GM21526 (cell line): ENCODE measurements at regions not wholly inside any gene's neighbourhood (a gene's known extent, or its start where the extent isn't known, plus 50 kb on each side); places are given as distances from the start of the nearest gene placed in this dataset.

ENCODE experiments used
- ATAC-seq: cut with Tn5 transposase; IDR thresholded peaks from one replicate; pipeline ENCODE4 v1.9.1; 2021; ENCODE audit warnings: moderate library complexity; ENCODE audit not compliant: unreplicated experiment, low FRiP score

DNA sequence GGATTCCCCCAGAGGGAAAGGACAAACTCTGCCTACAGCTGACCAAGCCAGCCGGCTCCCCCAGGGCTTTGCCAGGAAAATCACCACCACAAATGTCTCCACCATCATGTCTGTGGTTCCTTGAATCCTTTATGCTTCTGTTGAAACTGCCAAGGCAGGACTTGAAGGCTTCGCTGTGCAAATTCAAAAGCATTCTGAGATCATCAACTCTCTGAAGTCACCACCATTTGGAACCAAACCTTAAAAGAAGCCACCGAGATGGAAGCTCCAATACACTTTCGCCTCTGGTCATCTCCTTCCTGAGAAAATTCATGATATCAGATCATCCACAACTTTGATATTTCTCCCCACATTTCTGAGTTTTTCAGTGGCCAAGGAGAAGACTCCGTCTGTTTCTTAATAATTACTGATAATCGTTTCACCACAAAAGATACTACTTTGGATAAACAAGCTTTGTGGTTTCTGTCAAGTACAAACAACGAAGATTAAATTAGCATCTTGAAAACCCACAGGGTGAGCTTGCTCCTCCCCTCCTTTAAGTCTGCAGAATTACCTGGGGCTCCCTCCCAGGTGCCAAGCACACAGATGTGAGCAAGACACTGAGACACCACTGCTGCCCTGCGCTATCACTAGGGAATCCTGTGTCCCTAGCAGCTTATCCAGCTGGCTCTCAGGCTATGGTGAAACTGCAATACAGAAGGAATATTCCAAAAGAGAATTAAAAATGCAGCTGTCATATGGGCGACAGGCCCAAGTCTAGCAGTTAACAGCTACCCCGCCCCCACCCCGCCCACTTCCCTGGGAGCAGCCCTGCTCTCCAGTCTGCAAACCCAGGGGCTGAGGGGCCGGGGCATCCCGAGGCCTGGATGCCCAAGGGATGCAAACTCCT lies 125.0 kb upstream of the TBL1X start:
- no peak for ATAC-seq

DNA sequence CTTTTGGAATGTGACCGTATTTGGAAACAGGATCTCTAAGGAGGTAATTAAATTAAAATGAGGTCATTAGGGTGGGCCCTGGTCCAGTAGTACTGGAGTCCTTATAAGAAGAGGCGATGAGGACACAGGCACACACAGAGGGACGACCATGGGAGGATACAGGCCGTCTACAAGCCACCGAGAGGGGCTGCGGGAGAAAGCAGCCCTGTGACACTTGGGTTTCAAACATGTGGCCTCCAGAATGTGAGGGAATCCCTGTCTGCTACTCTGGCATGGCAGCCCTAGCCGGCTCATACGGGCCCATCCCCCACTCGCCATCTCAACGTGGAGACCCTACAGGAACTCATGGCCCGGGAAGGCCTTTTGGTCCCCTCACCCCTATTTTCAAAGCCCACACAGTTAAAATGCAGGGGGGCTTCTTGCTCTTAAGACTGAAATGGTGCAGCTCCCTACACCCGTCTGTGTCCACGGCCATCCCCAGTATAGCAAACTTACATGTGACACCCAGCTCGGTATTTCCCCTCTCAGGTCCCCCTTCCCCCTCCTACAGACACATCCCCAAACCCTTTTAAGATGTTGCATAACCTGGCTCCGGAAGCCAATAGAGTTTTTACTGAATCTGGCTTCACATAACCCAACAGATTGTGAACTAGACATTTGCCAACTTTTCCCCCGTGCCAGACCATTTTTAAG lies 124.1 kb upstream of the TBL1X start:
- peak; percentile 42 for ATAC-seq

DNA sequence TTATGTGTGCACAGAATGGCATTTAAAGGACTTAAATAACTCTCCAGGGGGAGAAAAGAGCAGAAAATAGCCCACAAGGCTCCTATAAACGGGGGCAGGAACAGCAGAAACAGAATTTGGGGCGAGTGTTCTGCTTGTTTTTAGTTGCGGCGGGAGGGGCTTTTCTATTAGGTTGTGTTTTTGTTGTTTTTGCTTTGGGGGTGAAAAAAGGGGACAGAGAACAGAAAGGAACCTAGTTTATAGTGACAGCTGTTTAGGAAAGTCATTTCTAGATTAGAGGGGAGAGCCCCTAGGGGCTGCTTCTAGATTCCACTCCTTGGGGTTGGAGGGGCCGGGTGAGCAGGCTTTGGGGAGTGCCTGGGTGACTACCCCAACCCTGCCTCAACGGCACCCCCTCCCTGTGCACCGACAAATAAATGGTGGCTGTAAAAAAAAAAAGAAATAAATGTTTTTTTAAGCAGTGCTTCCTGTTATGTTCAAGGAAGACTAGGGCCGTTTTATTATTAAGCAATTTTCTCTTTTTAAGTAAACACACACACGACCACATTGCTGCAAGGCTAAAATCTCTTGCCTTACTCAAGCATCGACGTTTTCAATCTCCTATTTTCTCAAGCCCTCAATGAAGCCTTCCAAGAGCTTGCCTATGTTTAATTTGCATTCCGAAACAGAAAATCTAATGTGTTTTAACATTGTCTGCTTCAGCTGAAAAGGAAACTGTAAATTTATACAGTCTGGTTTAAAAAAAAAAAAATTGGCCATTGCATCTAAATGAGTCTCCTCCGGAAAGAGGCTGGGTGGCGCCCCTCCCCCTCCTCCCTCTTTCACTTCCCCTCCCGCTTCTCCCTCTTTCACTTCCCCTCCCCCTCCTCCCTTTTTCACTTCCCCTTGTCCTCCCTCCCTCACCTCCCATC lies 123.3 kb upstream of the TBL1X start:
- peak; percentile 76 for ATAC-seq

DNA sequence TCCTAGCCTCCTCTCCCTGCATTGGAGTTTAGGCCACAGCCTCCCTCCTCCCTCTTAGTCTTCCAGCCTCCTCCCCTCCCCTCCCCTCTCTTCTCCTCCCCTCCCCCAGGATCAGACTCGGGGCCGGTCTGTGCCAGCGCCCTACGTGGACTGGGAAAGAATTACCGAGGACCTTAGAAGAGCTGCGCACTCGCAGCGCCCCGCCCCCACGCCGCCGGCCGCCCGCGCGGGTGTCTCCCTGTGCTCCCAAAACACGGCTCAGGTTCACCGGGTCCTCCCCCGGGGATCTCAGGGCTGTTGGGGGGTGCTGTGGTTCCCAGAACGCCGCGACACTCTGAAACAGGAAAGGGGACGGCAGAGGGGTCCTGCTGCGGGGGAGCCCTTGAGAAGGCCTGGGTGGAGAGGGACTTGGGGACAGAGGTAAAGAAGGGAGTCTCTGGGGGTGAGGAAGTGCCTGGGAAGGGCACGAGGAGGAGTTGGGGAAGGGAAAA lies 122.3 kb upstream of the TBL1X start:
- no peak for ATAC-seq

DNA sequence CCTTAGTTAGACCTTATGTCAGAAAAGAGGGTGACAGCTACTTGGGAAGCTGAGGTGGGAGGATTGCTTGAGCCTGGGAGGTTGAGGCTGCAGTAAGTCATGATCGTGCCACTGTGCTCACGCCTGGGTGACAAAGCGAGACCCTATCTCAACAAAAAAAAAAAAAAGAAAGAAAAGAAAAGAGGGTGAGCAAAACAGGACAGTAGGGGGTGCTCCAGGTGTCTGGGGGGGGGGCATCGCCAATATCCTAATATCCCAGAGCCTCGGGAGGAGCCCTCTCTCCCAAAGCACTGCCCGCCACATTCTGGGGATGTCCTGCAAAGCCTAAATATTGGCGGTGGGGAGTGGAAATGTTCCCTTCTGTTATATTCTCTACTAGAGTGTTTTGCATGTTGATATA lies 120.9 kb upstream of the TBL1X start:
- ATAC-seq = no peak

DNA sequence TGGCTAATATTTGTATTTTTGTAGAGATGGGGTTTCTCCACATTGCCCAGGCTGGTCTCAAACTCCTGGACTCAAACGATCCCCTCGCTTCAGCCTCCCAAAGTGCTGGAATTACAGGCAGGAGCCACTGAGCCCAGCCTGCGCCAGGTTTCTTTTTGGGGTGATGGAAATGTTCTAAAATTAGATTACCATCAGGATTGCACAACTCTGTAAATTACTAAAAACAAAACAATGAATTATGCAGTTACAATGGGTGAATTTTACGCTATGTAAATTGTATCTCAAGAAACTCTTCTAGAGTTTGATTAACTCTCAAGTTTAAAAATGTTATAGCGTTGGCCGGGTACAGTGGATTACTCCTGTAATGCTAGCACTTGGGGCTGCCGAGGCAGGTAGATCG lies 118.9 kb upstream of the TBL1X start:
- no peak for ATAC-seq

DNA sequence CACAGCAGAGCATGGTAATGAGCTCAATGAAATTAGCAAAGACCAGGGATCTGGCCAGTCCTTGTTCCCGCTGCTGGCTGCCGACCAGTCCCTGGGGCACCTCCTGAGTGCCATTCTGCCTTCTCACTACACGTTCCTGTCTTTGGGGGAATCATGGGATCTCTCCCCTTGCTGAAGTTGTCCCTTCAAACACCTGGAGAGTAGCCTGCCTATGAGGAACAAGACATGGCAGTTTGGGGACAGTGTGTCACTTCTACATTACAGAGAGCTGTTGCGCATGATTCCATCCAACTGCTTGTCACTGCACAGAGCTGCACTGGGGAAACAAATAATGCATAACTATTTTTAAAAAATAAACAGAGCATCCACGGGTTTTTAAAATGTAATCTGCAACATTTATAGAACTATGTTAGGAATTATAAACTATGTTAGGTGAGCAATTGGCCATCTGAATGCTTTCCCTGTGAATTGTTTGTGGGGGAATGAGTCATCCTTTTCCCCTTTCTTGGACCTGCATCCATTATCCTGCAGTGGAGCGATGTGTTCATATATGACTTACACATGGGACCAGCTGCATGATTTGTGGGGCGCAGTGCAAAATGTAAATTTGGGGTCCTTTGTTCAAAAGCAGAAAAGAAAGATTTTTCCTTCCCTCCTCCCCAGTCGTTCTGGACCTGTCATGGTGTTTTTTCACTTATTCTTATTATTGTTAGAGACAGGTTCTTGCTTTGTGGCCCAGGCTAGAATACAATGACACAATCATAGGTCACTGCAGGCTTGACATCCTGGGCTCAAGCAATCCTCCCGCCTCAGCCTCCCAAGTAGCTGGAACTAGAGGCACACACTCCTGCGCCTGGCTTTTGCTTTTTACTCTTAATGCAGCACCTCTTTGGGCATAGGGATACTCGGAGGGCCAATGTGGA lies 115.0 kb upstream of the TBL1X start:
- no peak for ATAC-seq

DNA sequence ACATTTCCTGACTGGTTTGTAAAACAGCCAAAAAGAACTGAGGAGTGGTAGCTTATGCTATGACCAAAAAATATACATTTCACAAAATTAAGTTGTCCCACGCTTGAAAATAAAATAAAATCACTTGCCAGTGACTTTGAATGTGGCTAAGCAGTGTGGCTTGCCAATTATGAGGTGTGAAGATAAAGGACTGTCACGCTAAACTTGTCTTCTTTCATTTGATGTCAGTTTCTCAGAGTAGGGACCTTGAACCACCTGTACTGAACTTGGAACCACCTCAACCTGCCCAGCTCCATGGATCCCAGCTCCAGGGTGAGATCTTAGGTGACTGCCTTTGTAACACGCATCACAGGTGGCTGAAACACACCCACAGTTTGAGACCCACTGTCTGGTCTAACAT lies 113.7 kb upstream of the TBL1X start:
- no peak for ATAC-seq

DNA sequence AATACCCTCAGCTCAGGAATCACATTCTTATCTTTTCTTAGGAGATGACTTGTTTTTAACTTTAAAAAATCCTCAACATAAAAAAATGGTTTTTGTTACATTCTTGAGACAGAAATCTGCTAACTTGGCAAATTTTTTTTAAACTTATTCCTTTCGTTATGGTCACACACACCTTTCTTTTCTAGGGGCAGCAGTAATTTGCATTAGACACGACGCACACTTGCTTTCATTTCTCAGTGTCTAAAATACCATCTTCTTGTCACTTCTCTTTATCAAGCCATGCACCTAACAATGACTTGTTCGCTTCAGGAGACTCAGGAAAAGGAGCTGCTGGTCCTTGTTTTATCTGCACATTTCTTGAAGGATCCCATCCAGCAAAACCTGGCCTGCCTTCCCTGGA lies 112.6 kb upstream of the TBL1X start:
- ATAC-seq = peak; percentile 72

DNA sequence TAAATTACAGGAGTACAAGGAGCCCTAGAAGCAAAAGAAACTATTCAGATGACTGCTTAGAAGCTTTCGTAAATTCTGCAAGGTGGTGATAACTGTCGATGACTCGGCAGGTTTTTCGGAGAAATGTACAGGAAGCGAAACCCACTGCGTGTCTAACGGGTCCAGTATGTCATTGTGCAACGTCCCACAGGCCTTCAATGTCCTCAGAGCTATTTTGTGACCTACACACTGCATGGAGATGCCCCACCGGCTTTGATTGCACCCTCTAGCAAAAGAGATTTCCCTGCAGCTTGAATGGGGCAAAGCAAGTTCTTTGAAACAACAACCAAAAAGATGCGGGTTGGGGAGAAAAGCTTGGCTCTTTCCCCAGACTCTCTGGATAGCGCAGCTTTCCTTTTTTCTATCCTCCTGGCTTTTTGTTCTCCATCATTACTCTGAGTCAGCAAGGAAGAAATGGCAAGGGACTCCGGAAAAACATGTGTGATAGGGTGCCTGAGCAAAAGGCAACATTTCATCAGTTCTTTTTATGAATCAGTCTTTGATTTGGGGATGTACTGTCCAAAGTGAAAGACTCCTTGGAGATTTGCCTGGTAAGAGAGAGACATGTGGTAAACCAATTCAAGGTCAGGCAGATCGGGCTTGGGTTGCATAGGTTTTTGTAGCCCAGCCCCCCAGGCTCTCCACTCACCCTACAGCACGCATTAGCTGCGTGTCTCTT lies 112.0 kb upstream of the TBL1X start:
- peak; percentile 84 for ATAC-seq

DNA sequence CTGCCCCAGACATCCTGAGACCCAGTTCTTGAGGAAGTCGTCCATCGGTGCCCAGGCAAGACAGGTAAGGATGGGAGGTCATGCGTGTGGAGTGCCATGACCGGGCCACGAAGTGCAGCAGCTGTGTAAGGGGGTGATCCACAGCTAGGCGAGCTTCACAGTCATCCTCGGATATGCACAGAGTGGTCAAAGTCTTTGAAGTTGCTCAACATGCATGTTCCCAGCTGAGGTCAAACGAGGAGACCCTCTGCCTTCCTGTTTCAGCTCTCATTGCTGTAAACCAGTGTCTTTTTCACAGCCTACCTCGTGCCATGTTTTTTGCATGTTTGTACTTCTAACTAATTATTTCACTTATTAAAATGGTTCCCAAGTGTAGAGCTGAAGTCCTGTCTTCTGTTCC lies 109.9 kb upstream of the TBL1X start:
- ATAC-seq = no peak

DNA sequence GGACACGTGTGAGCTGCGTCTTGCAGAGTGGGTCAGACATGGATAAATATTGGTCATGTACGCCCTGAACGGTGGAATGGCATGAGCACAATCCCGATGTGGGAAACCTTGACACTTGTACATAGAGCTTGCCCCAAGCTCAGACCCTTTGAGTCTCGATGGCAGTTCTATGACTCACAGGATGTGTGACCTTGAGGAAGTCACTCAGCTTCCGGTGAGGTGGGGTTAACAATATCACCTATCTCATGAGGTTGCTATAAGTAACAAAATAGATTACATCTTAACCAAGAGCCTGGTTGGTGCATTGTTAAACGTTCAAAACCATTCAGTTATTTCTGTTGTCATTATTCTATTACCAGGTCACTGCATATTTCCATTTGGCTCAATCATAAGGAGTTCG lies 109.1 kb upstream of the TBL1X start:
- no peak for ATAC-seq

DNA sequence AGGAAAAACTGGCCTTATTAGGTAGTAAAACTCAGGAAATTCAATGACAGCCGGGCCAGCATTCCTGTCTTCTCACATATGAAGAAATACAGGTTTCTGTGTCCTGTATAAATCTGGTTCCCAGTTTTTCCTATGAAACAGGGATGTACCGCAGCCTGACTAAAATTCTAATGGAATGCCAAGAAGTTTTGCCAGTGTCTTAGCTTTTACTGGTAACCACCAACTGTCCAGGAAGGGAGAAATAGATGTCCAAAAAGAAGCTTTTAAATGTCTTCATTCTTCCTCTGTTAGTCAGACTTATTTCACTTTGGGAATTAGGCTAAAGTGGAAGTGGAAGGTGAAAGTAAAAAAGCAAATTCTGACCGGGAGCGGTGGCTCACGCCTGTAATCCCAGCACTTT lies 108.0 kb upstream of the TBL1X start:
- ATAC-seq = no peak

DNA sequence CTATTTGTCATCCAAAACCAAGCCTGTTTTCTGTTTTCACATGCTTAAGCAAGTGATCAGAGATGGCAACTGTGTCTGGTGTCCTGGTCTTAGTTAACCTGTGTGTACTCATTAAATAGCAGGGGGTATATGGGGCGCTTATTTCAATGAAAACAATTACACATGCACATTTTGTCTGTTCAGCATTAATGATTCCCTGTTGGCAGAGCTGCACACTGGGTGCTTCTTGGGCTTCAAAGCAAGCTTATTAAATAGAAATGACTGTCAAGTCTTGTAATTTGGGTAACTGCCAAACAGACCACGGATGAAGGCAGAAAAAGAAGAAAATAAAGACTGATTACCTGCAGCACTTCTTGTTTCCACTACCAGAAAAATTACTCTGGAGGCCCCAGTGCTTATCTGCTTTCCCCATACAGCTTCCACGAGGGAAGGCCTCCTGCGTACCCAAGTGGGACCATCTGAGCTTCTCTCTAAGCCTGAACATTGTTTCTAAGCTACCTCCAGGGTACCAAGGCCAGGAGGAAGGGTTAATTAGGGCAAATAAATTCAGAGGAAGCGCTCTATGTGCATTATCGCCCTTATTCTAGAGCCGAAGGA lies 107.2 kb upstream of the TBL1X start:
- no peak for ATAC-seq

DNA sequence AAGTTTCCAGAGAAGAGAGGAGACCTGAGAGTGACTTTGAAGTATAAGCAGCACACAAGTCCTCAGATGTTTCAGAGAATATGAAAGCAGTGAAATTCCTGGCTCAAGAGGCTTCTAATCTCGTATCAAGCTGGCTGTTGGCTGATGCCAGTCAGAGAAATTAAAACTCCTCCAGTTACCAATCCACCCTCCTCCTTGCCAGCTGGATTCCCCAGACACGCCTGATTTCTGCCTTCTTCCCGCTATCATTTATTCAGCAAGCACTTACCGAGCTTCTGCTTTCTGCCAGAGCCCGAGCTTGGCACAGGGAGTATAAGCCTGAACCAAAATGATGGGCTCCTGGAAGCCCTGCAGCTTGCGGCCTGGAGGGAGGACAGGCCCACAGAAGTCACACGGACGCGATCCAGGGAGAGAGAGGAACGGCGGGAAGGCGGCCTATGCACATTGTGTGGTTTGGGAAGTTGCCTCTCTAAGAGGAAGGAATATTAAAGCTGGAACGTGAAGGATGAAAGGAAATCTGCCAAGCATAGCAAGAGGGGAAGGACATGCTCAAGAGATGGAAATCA lies 102.4 kb upstream of the TBL1X start:
- ATAC-seq = no peak

DNA sequence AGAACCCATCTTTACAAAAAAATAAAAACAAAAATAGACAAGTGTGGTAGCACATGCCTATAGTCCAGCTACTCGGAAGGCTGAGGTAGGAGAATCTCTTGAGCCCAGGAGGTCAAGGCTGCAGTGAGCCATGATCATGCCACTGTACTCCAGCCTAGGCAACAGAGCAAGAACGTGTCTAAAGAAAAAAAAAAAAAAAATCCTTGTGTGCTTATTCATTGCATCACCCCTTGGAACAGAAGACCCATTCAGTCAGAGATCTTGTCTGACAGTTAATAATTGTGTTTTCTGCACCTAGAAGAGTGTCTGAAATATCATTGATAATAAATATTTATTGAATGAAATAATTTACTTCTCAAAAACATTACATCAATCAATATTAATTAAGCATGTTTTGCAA lies 97.4 kb upstream of the TBL1X start:
- ATAC-seq = no peak

DNA sequence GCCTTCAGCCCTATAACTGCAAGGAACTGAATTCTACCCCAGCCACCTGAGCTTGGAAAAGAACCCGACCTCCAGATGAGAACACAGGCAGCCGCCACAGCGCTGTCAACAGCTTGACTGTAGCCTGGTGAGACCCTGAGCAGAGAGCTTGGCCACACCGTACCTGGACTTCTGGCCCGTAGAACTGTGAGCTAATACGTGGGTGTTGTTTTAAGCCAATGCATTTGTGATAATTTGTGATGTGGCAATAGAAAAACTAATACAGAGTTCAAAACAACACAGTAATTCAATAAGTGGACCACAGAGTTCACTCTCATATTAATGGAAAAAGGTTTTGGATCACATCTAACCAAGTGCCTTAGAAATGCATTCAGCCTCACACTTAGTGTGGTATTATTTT lies 96.6 kb upstream of the TBL1X start:
- no peak for ATAC-seq

DNA sequence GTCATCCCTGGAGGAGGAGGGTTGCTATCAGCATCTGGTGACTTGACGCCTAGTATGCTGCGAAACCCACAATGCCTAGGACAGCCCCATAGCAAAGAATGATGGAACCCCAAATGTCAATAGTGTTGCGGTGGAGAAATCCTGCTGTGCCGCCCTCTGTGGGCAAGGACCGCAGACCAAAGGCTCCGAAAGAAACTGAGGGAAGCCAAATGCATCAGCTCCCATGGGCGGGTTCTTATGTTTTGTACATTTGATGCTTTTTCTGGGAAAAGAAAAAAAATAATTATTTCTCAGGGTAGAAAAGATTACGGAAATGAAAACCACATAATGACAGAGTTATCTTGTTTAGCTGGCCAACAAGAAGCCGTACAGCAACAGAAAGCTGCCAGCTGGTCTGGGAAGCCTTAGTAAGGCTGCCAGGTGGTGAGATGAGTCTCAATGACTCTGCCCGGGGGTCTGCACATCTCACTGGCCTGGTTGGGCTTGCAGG lies 95.0 kb upstream of the TBL1X start:
- no peak for ATAC-seq
